GM12892 (cell line): ENCODE measurements at regions not wholly inside any gene's neighbourhood (a gene's known extent, or its start where the extent isn't known, plus 50 kb on each side); places are given as distances from the start of the nearest gene placed in this dataset.

Experiments
- POLR2A ChIP-seq: IDR thresholded peaks from 2 replicates; pipeline ENCODE4 v1.6.1; 2011; ENCODE audit warnings: low read depth, low read length, control low read depth
- POLR2AphosphoS5 ChIP-seq: IDR thresholded peaks from 2 replicates; pipeline ENCODE4 v1.6.1; 2011; ENCODE audit warnings: low read depth, low read length, control low read depth
- TAF1 ChIP-seq: IDR thresholded peaks from 2 replicates; pipeline ENCODE4 v1.6.1; 2011; ENCODE audit warnings: low read depth, mild to moderate bottlenecking, control low read depth, low read length, borderline replicate concordance

- TF ChIP-seq POLR2A (no peak), POLR2AphosphoS5 (no peak), TAF1 (no peak)
Measured at GRCh38 chr18:22015156-22015555, 154.2 kb upstream of the GATA6 start.
